Tibial nerve (tissue), 4 donors: ENCODE measurements at regions not wholly inside any gene's neighbourhood (a gene's known extent, or its start where the extent isn't known, plus 50 kb on each side); places are given as distances from the start of the nearest gene placed in this dataset.

Source experiments
- DNase-seq, 2 donors: peaks; one replicate each; pipeline ENCODE4 v3.0.0-alpha.2; 2019; ENCODE audit warnings: low spot score in 2 of 2
- H3K27ac ChIP-seq, 4 donors: fragments of 200-600 bp; sonication (generic) in 3 of 4; one replicate each; pipeline ENCODE4 v1.5.1; 2017 to 2019; ENCODE audit warnings: mild to moderate bottlenecking in 1 of 4
- H3K27me3 ChIP-seq, 2 donors: fragments of 200-600 bp; sonication (generic) in 1 of 2; one replicate each; pipeline versions ENCODE4 v1.5.1 to v1.6.0; 2017 to 2019
- H3K36me3 ChIP-seq, 3 donors: fragments of 200-600 bp; sonication (generic); one replicate each; pipeline ENCODE4 v1.5.1; 2018 to 2019
- H3K4me1 ChIP-seq, 4 donors: fragments of 200-600 bp; sonication (generic) in 3 of 4; one replicate each; pipeline ENCODE4 v1.5.1; 2017 to 2019
- H3K4me3 ChIP-seq, 4 donors: fragments of 200-600 bp; sonication (generic) in 3 of 4; one replicate each; pipeline ENCODE4 v1.5.1; 2017 to 2019; ENCODE audit warnings: mild to moderate bottlenecking in 1 of 4, moderate library complexity in 1 of 4
- H3K9me3 ChIP-seq, 4 donors: fragments of 200-600 bp; sonication (generic) in 3 of 4; one replicate each; pipeline ENCODE4 v1.5.1; 2017 to 2019
- CTCF ChIP-seq, 5 experiments: fragments of 200-600 bp in 3 of 5; fragments of 450-650 bp in 2 of 5; sonication (generic) in 3 of 5; IDR thresholded peaks; one replicate each; pipeline ENCODE4 v1.5.1; 2016 to 2019; ENCODE audit warnings: antibody characterized with exemption in 5 of 5, mild to moderate bottlenecking in 3 of 5, moderate library complexity in 2 of 5
- EP300 ChIP-seq, 2 donors: sonication (generic); formaldehyde crosslinking; IDR thresholded peaks; one replicate each; pipeline ENCODE4 v1.6.1; 2017; ENCODE audit warnings: antibody characterized with exemption in 2 of 2, mild to moderate bottlenecking in 1 of 2
- POLR2A ChIP-seq, 2 donors: fragments of 450-650 bp; IDR thresholded peaks; one replicate each; pipeline ENCODE4 v1.6.1; 2017; ENCODE audit warnings: antibody characterized with exemption in 2 of 2, mild to moderate bottlenecking in 2 of 2, moderate library complexity in 2 of 2
- whole genome bisulfite sequencing, 2 donors: methylation state at CpG; one replicate each; pipeline ENCODE4 v1.1.5; 2018; 5-methylcytosine and 5-hydroxymethylcytosine counted together

- Histone ChIP-seq H3K4me1 (peaks cover 0 to 39% (median 4%) of the 10 kb centered on the region in 4 donors), H3K27me3 (no peaks in the 10 kb centered on the region), H3K4me3 (no peak overlapping the region), H3K27ac (peak overlapping the region in 2 of 4 donors; percentile 33 to 51), H3K36me3 (no peaks in the 10 kb centered on the region), H3K9me3 (no peaks in the 10 kb centered on the region)
- WGBS, 2 donors = 63 to 71% methylated on average over 1 of the region's 1 CpG
- no peak for DNase-seq
- TF ChIP-seq EP300 (IDR thresholded peaks at IDR 0.05) (no peak), POLR2A (IDR thresholded peaks at IDR 0.05) (no peak), CTCF (IDR thresholded peaks at IDR 0.05) (no peak)
These were observed 671.9 kb downstream of the NR2F1-AS1 start for GRCh38 chr5:92908952-92909601.

- H3K4me1 ChIP-seq = peaks cover 0 to 45% (median 4%) of the 10 kb centered on the region in 4 donors
- no peak for TF ChIP-seq CTCF (IDR thresholded peaks at IDR 0.05)
- no peak for TF ChIP-seq EP300 (IDR thresholded peaks at IDR 0.05)
- no peak for DNase-seq
- peak overlapping the region in 2 of 4 donors; percentile 51 to 57 for H3K27ac ChIP-seq
- H3K27me3 ChIP-seq = no peaks in the 10 kb centered on the region
- 6 to 17% methylated on average over 2 of the region's 2 CpGs for WGBS, 2 donors
- no peaks in the 10 kb centered on the region for H3K9me3 ChIP-seq
- no peak overlapping the region for H3K4me3 ChIP-seq
- no peaks in the 10 kb centered on the region for H3K36me3 ChIP-seq
These were observed 672.9 kb downstream of the NR2F1-AS1 start for GRCh38 chr5:92907938-92908606.

- Histone ChIP-seq H3K4me1 (peaks cover 0 to 45% (median 4%) of the 10 kb centered on the region in 4 donors), H3K27ac (no peak overlapping the region), H3K4me3 (no peak overlapping the region), H3K9me3 (no peaks in the 10 kb centered on the region), H3K36me3 (no peaks in the 10 kb centered on the region), H3K27me3 (no peaks in the 10 kb centered on the region)
- WGBS, 2 donors = 69 to 70% methylated on average over 6 of the region's 6 CpGs
- TF ChIP-seq POLR2A (IDR thresholded peaks at IDR 0.05) (no peak), EP300 (IDR thresholded peaks at IDR 0.05) (no peak), CTCF (IDR thresholded peaks at IDR 0.05) (no peak)
- DNase-seq = no peak
These were observed 674.1 kb downstream of the NR2F1-AS1 start for GRCh38 chr5:92906798-92907376.

- 30% methylated on average over 3 of the region's 3 CpGs for WGBS, 2 donors
- peaks cover 0 to 29% (median 4%) of the 10 kb centered on the region in 4 donors for H3K4me1 ChIP-seq
These were observed 677.0 kb downstream of the NR2F1-AS1 start for GRCh38 chr5:92904021-92904420.

More at GRCh38 chr5:92904021-92904420, 677.0 kb downstream of the NR2F1-AS1 start:
- no peaks in the 10 kb centered on the region for H3K9me3 ChIP-seq
- TF ChIP-seq POLR2A (IDR thresholded peaks at IDR 0.05) (no peak), CTCF (IDR thresholded peaks at IDR 0.05) (no peak), EP300 (IDR thresholded peaks at IDR 0.05) (no peak)
- DNase-seq = no peak
- no peak overlapping the region for H3K4me3 ChIP-seq
- no peaks in the 10 kb centered on the region for H3K36me3 ChIP-seq
- H3K27me3 ChIP-seq = no peaks in the 10 kb centered on the region
- no peak overlapping the region for H3K27ac ChIP-seq
